ENCODE measurements at regions not wholly inside any gene's neighbourhood (a gene's known extent, or its start where the extent isn't known, plus 50 kb on each side); places are given as distances from the start of the nearest gene placed in this dataset.

GRCh38 chr6:126633373-126633772 lies 293.5 kb downstream of the CENPW start:
- H2BK120ac ChIP-seq (ENCODE audit: low read depth, low read length, poor library complexity, severe bottlenecking), result no peak overlapping the region
- no peaks in the 10 kb centered on the region for H3K9me3 ChIP-seq (ENCODE audit: control insufficient read depth, low read depth, low read length)
- no peak overlapping the region for H3K4me2 ChIP-seq (ENCODE audit: insufficient read depth, insufficient read length, low read length)
- H3K14ac ChIP-seq (ENCODE audit: insufficient read depth, low read length), result no peak overlapping the region
- TF ChIP-seq CTCF (conservative IDR thresholded peaks at IDR 0.05), result no peak
- no peaks in the 10 kb centered on the region for H4K20me1 ChIP-seq (ENCODE audit: control insufficient read depth, insufficient read depth, insufficient read length)
- no peak overlapping the region for H2BK20ac ChIP-seq (ENCODE audit: low read depth, low read length, poor library complexity, severe bottlenecking)
- Mint-ChIP-seq H3K36me3 (ENCODE audit: insufficient read depth in 1 of 3, low read depth in 3 of 3) (no peaks in the 10 kb centered on the region), H3K4me1 (no peaks in the 10 kb centered on the region), H3K27me3 (ENCODE audit: low read depth) (no peaks in the 10 kb centered on the region), H3K27ac (0 out of 7 replicates have a peak overlapping the region, but pooled peaks of 1 of the 3 experiments have one; percentile 44), H3K9me3 (no peaks in the 10 kb centered on the region), H3K4me3 (no peak overlapping the region)
- WGBS (ENCODE audit: extremely low coverage, insufficient read length, low lambda C conversion rate), result no CpG with 5 or more reads among the region's 1 CpG
- H3K79me1 ChIP-seq (ENCODE audit: insufficient read depth, low read depth, low read length, poor library complexity, severe bottlenecking), result no peaks in the 10 kb centered on the region
- H2BK15ac ChIP-seq (ENCODE audit: low read depth, low read length), result no peak overlapping the region
- H3K27me3 ChIP-seq (ENCODE audit: insufficient read depth, low read length), result no peaks in the 10 kb centered on the region
- no peak overlapping the region for H3K56ac ChIP-seq (ENCODE audit: insufficient read length, low read depth, low read length)
- no peak overlapping the region for H2AFZ ChIP-seq (ENCODE audit: low read length)
- H4K5ac ChIP-seq (ENCODE audit: insufficient read length, low read depth, low read length), result no peak overlapping the region
- H3K79me2 ChIP-seq (ENCODE audit: insufficient read depth, low read length), result no peaks in the 10 kb centered on the region
- H3K23me2 ChIP-seq (ENCODE audit: insufficient read length, low read depth, low read length, poor library complexity, severe bottlenecking), result no peaks in the 10 kb centered on the region
- H2BK5ac ChIP-seq (ENCODE audit: insufficient read length, low read length), result no peak overlapping the region
- H2AK5ac ChIP-seq (ENCODE audit: insufficient read length, low read length), result no peak overlapping the region
- no peak overlapping the region for H3K18ac ChIP-seq (ENCODE audit: insufficient read length, low read depth, low read length)
- no peak overlapping the region for H3K4ac ChIP-seq (ENCODE audit: low read depth, low read length)
- no peak overlapping the region for H3K27ac ChIP-seq (ENCODE audit: insufficient read length, low read depth, low read length)
- DNase-seq, result no peak
- H2BK12ac ChIP-seq (ENCODE audit: insufficient read length, low read depth, low read length), result no peak overlapping the region
- H3K9ac ChIP-seq (ENCODE audit: extremely low read depth, insufficient read length, low read length), result no peak overlapping the region
- H4K91ac ChIP-seq (ENCODE audit: insufficient read length, low read depth, low read length), result no peak overlapping the region
- H3T11ph ChIP-seq (ENCODE audit: low read length), result no peak overlapping the region
- H3K23ac ChIP-seq (ENCODE audit: insufficient read length, low read depth, low read length), result no peak overlapping the region
- H3K4me1 ChIP-seq (ENCODE audit: insufficient read depth, low read length), result no peaks in the 10 kb centered on the region
- H4K8ac ChIP-seq (replicated peaks; ENCODE audit: insufficient read length, low read depth, low read length), result no peak overlapping the region

Measured in H9 (cell line).